ENCODE measurements at regions not wholly inside any gene's neighbourhood (a gene's known extent, or its start where the extent isn't known, plus 50 kb on each side); places are given as distances from the start of the nearest gene placed in this dataset.

DNA sequence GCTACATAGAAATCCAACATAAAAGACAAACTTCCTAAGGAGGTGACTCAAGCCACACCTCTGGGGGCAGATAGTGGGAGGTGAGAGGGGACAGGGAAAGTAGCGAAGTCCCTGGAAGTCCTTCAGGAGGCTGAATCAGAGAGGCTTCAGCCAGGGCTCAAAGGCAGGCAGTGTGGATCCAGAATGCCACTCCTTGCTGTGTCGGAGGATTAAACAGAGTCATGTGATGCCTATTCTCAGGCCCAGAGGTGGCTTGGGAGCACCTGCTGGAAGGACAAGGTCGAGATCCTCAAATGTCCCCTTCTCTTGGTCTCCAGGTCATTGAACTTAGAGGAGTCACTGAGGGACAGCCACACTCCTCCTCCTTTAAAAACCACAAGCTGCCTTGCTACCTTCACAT is 391.1 kb downstream of the SOX9 start:
- Histone ChIP-seq H2AFZ (ENCODE audit: low read length) (no peak overlapping the region), H3K36me3 (ENCODE audit: insufficient read depth, low read length) (no peaks in the 10 kb centered on the region), H3K4me1 (ENCODE audit: insufficient read depth, low read length, poor library complexity, severe bottlenecking) (no peaks in the 10 kb centered on the region), H3K27me3 (ENCODE audit: insufficient read depth, low read length, poor library complexity, severe bottlenecking) (no peaks in the 10 kb centered on the region), H3K79me2 (ENCODE audit: insufficient read depth, low read length) (no peaks in the 10 kb centered on the region), H3K9me2 (replicated peaks; ENCODE audit: low read depth, low read length) (no peaks in the 10 kb centered on the region), H3K4me3 (ENCODE audit: low read length, poor library complexity, severe bottlenecking) (no peak overlapping the region), H4K20me1 (ENCODE audit: insufficient read depth, low read length, poor library complexity, severe bottlenecking) (no peaks in the 10 kb centered on the region), H3K9me3 (ENCODE audit: insufficient read depth, low read depth, low read length) (no peaks in the 10 kb centered on the region), H3F3A (ENCODE audit: low read depth) (no peaks in the 10 kb centered on the region), H3K9ac (ENCODE audit: low read depth, low read length, poor library complexity, severe bottlenecking) (no peak overlapping the region), H3K4me2 (ENCODE audit: low read depth, low read length, poor library complexity, severe bottlenecking) (no peak overlapping the region)
- TF ChIP-seq, protein P1, sequence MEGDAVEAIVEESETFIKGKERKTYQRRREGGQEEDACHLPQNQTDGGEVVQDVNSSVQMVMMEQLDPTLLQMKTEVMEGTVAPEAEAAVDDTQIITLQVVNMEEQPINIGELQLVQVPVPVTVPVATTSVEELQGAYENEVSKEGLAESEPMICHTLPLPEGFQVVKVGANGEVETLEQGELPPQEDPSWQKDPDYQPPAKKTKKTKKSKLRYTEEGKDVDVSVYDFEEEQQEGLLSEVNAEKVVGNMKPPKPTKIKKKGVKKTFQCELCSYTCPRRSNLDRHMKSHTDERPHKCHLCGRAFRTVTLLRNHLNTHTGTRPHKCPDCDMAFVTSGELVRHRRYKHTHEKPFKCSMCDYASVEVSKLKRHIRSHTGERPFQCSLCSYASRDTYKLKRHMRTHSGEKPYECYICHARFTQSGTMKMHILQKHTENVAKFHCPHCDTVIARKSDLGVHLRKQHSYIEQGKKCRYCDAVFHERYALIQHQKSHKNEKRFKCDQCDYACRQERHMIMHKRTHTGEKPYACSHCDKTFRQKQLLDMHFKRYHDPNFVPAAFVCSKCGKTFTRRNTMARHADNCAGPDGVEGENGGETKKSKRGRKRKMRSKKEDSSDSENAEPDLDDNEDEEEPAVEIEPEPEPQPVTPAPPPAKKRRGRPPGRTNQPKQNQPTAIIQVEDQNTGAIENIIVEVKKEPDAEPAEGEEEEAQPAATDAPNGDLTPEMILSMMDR (conservative IDR thresholded peaks at IDR 0.05; ENCODE audit: low read length), result no peak
- no peak for TF ChIP-seq EZH2phosphoT487 (IDR thresholded peaks at IDR 0.05; ENCODE audit: borderline replicate concordance)

DNA sequence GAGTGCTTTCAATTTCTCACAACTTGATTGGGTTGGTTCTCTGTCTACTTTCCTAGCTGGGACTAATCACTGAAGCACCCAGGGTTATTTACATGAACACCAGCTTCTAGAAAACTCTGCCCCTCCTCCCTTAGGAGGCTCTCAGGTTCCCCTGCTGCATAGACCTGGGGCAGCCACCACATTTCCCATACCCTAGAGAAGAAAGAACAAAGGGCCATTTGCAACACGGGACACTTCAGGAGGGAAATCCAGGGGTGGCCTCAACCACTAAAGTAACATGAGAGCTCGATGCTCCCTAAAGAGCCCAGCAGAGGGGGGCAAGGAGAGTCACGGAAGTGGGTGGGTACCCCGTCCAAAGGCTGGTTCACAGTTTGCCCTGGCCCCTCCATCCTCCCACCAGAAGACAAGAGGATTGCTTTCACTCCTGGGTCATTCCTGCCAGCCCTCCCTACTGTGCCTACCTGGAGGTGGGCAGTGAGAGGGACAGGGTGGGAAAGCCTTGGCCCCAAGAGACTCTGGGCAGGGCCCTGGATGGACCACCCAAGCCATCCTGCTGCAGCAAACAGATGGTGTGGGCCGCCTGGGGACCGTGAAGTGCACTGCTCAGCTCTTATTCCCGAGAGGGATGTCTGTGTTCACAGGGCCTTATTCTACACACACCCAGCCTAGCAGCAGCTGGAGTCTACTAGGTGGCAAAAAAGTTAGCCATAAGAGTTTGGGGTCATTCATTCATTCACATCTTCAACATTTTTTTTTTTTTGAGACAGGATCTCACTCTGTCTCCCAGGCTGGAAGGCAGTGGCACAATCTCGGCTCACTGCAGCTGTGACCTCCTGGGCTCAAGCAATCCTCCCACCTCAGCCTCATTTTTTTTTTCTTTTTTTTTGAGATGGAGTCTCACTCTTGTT is 392.1 kb downstream of the SOX9 start:
- Histone ChIP-seq H3K79me2 (ENCODE audit: insufficient read depth, low read length) (no peaks in the 10 kb centered on the region), H3F3A (ENCODE audit: low read depth) (no peaks in the 10 kb centered on the region), H3K9me2 (replicated peaks; ENCODE audit: low read depth, low read length) (no peaks in the 10 kb centered on the region), H4K20me1 (ENCODE audit: insufficient read depth, low read length, poor library complexity, severe bottlenecking) (no peaks in the 10 kb centered on the region), H3K9me3 (ENCODE audit: insufficient read depth, low read depth, low read length) (no peaks in the 10 kb centered on the region), H3K36me3 (ENCODE audit: insufficient read depth, low read length) (no peaks in the 10 kb centered on the region), H2AFZ (ENCODE audit: low read length) (no peak overlapping the region), H3K27me3 (ENCODE audit: insufficient read depth, low read length, poor library complexity, severe bottlenecking) (no peaks in the 10 kb centered on the region), H3K4me3 (ENCODE audit: low read length, poor library complexity, severe bottlenecking) (no peak overlapping the region), H3K9ac (ENCODE audit: low read depth, low read length, poor library complexity, severe bottlenecking) (no peak overlapping the region), H3K4me1 (ENCODE audit: insufficient read depth, low read length, poor library complexity, severe bottlenecking) (no peaks in the 10 kb centered on the region), H3K4me2 (ENCODE audit: low read depth, low read length, poor library complexity, severe bottlenecking) (no peak overlapping the region)
- TF ChIP-seq EZH2phosphoT487 (IDR thresholded peaks at IDR 0.05; ENCODE audit: borderline replicate concordance), result no peak
- TF ChIP-seq, protein P1 (conservative IDR thresholded peaks at IDR 0.05; ENCODE audit: low read length), result no peak

DNA sequence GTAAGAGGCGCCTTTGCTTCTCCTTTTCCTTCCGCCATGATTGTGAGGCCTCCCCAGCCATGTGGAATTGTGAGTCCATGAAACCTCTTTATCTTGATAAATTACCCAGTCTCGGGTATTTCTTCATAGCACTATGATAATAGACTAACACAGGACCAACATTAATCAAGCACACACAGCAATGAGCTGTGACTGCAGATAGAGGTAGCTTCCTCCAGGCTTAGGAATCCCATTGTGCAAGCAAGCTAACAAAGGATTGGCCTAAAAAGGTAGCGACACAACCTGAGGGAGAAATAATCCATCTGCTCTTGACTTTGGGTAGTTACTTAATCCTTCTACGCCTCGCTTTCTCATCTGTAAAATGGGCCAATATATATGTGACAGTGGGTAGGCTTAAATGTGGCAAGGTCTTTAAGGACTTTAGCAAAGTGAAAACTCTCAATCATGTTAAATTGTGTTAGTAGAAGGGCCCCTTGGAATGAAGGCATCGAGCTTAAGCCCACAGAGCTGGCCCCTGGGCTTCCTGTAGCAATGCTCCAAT is 393.6 kb downstream of the SOX9 start:
- Histone ChIP-seq H3K9ac (ENCODE audit: low read depth, low read length, poor library complexity, severe bottlenecking) (no peak overlapping the region), H2AFZ (ENCODE audit: low read length) (no peak overlapping the region), H3K4me2 (ENCODE audit: low read depth, low read length, poor library complexity, severe bottlenecking) (no peak overlapping the region), H3F3A (ENCODE audit: low read depth) (no peaks in the 10 kb centered on the region), H3K9me2 (replicated peaks; ENCODE audit: low read depth, low read length) (no peaks in the 10 kb centered on the region), H3K4me1 (ENCODE audit: insufficient read depth, low read length, poor library complexity, severe bottlenecking) (no peaks in the 10 kb centered on the region), H3K36me3 (ENCODE audit: insufficient read depth, low read length) (no peaks in the 10 kb centered on the region), H3K9me3 (ENCODE audit: insufficient read depth, low read depth, low read length) (no peaks in the 10 kb centered on the region), H3K27me3 (ENCODE audit: insufficient read depth, low read length, poor library complexity, severe bottlenecking) (no peaks in the 10 kb centered on the region), H3K4me3 (ENCODE audit: low read length, poor library complexity, severe bottlenecking) (no peak overlapping the region), H3K79me2 (ENCODE audit: insufficient read depth, low read length) (no peaks in the 10 kb centered on the region), H4K20me1 (ENCODE audit: insufficient read depth, low read length, poor library complexity, severe bottlenecking) (no peaks in the 10 kb centered on the region)
- TF ChIP-seq EZH2phosphoT487 (IDR thresholded peaks at IDR 0.05; ENCODE audit: borderline replicate concordance), result no peak
- TF ChIP-seq, protein P1 (conservative IDR thresholded peaks at IDR 0.05; ENCODE audit: low read length), result no peak

Measured in Loucy (cell line).